A673 (cell line): ENCODE measurements at regions not wholly inside any gene's neighbourhood (a gene's known extent, or its start where the extent isn't known, plus 50 kb on each side); places are given as distances from the start of the nearest gene placed in this dataset.

Experiments
- CTCF ChIP-seq: fragments of 300-800, 200-600 bp; sonication (generic); conservative IDR thresholded peaks from 2 replicates; pipeline ENCODE4 v1.5.1; 2017; ENCODE audit warnings: low read depth, mild to moderate bottlenecking, antibody characterized with exemption, low read length, moderate library complexity, mixed read lengths
- EZH2 ChIP-seq: fragments of 200-600 bp; sonication (generic); IDR thresholded peaks from 2 replicates; pipeline ENCODE4 v1.6.1; 2017; ENCODE audit warnings: borderline replicate concordance, low read depth, mild to moderate bottlenecking, mixed read lengths, antibody characterized with exemption, low read length; ENCODE audit not compliant: poor library complexity, severe bottlenecking

DNA sequence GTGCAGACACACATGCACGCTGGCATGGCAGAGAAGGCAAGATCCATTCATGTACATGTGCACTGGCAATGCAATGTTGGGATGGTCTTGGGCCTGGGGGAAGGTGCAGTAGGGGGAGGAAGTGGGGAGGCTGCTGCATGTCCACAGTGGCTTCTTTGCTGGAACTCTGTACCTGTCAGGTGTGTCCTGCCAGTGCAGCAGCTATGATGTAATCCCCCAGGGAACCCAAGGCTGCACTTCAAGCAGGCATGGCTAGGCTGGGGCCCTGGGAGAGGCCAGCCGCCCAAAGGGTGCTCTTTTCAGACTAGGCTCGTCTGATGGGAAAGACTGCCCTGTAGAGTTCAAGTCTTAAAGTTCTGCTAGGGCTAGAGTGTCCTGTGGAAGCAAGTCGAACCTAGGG lies 1304.0 kb downstream of the FAM133A start:
- no peak for TF ChIP-seq CTCF
- TF ChIP-seq EZH2, result no peak
